IPS DF 19.7 (cell line): ENCODE measurements at regions not wholly inside any gene's neighbourhood (a gene's known extent, or its start where the extent isn't known, plus 50 kb on each side); places are given as distances from the start of the nearest gene placed in this dataset.
A peak's percentile ranks its signal among the peaks of the same experiment; 100 is the strongest.

Experiments
- DNase-seq: peaks from one replicate; pipeline ENCODE4 v3.0.0-alpha.2; 2013; ENCODE audit warnings: low read depth, low spot score

DNA sequence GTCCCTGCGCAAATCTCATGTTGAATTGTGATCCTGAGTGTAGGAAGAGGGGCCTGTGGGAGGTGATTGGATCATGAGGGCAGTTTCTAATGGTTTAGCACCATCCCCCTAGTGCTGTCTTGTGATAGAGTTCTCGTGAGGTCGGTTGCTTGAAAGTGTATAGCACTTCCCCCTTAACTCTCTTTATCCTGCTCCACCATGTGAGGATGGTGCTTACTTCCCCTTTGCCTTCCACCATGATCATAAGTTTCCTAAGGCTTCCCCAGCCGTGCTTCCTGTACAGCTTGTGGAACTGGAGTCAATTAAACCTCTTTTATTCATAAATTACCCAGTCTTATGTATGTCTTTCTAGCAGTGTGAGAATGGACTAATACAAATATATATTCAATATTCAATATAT, 303.7 kb upstream of the SEL1L start:
- DNase-seq = no peak

DNA sequence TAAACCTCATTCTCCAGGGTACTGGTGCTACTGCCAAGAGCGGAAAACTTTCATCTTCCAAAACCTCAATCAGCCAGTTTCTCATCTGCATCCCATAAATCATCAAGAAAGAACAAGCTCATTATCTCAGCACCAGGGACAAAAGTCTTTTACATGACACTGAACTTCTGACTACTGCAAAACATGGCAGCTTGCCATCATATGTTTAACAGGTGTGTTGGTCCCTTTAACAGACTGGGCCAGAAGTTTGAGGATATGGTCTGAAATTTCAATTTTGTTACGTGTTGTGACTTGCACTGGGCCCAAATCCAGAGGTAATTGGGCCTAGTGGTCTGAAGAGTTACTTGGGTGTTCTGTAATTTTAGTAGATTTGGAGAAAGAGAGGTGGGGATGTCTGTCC, 305.4 kb upstream of the SEL1L start:
- no peak for DNase-seq

GRCh38 chr14:81841346-81841745, 307.7 kb upstream of the SEL1L start:
- DNase-seq = no peak

GRCh38 chr14:81849714-81850113, 316.1 kb upstream of the SEL1L start:
- DNase-seq = no peak

DNA sequence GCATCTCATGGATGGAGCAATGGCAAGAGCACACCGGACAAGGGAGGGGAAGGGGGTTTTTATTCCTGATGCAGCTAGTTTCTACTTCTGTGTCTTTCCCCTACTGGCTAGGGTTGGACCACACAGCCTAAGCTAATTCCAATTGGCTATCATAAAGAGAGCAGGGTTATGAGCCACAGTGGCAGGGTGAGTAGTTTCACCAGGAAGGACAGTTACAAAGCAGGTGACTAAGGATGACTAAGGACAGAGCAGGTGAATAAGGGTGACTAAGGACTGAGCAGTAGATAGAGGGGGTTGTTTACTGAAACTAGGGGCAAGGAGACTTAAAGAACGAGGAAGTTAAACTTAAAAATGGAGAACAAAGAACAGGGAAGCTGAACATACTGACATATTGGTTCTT, 321.4 kb upstream of the SEL1L start:
- no peak for DNase-seq

DNA sequence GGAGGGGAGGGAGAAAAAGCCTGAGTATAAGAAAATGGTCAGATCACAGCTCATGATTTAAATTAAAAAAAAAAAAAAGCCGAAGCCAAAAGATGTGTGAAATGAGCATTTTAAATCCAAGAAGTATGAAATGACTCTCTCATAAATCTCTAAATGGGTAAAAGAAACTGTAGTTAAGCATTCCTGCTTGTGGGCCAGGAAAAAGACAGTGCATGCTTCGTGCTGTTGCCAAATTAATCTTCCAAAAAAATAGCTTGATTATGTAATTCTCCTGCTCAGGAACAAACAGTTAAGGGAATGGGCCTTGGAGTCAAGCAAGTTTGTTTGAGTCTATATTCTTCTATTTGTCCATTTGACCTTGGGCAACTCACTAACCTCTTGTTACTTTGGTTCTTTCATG, 325.4 kb upstream of the SEL1L start:
- DNase-seq = no peak

DNA sequence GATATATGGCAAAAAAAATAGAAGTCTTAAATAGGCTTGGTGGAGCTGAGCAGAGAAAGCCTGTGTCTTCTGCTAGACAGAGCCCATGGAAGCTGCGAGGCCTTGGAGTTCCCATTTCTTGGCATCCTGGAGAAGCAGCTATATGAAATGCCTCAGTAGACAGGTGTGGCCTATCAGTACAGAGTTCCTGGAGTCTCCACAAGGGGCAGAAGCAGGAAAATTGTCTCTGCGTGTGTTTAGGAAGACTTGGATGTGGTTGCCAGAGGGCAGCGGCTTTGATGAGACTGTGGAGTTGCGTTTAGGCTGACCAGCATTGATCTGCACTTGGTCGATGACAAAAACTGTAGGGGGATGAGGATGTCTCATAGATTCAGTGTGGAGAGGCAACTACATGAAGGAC, 334.5 kb upstream of the SEL1L start:
- DNase-seq = peak; percentile 15

GRCh38 chr14:81871706-81872105, 338.1 kb upstream of the SEL1L start:
- DNase-seq = no peak

DNA sequence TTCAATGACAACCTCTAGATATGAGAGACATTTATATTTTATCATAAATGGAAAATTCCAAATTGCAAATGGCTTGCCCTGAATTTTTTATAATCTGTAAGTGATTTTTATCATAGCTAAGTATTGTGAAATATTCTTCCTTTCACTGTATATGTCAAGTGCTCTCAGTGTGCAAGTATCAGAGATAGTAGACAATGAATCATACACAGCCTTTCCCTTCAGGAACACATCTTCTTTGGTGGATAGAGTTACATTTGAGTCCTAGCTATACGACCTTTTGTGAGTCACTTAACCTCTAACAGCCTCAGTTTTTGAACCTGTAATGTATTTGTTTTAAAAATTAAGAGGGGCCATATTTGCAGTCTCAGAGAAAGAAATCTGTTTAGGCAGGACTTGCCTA, 350.7 kb upstream of the SEL1L start:
- DNase-seq = no peak

DNA sequence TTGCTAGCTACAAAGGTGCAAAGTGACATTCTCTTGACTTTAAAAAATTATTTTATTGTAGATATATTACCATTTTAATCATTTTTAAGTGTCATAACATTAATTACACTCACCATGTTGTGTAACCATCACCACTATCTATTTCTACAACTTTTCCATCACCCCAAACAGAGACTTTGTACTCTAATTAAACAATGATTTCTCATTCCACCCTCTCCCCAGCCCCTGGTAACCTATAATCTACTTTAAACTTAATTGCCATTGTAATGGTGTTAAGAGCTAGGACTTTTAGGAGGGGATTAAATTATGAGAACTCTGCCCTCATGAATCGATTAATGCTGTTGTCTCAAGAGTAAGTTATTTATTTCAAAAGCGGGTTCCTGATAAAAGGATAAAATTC, 352.9 kb upstream of the SEL1L start:
- DNase-seq = no peak

DNA sequence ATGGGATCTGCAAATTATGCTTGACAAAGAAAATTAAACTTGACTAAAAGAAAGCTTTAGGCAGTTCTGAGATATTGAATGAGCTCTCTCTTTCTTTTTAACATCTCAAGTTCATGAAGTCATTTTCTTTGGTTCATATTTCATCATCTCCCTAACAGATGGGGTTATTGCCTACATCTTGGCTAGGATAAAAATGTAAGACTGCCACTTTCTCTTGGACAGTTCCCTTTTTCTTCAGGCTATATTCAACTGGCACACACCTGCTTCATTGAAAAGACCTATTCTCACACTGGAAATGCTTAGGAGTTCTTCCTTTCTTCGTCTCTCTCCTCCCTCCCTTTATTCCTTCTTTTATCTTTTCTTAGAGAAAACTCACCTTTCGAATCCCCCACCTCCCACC, 355.9 kb upstream of the SEL1L start:
- no peak for DNase-seq

DNA sequence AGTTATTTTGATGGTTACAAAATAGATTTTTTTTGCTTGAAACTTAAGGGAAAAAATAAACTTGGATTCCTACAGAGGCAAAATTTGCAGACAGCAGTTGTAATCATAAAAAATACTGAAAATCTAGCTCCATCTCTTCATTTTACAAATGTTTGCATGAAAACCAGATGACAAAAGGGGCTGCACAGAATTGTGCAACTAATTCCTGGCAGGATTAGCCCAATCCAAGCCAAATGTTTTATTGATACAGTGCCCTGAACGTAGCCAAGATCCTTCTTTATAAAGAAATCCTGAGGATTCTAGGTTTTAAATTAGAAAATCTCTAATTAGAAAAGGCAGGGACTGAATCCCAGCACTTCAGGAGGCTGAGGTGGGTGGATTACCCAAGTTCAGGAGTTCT, 356.4 kb upstream of the SEL1L start:
- no peak for DNase-seq

- DNase-seq = no peak
Measured at GRCh38 chr14:81903477-81903876, 369.8 kb upstream of the SEL1L start.

DNA sequence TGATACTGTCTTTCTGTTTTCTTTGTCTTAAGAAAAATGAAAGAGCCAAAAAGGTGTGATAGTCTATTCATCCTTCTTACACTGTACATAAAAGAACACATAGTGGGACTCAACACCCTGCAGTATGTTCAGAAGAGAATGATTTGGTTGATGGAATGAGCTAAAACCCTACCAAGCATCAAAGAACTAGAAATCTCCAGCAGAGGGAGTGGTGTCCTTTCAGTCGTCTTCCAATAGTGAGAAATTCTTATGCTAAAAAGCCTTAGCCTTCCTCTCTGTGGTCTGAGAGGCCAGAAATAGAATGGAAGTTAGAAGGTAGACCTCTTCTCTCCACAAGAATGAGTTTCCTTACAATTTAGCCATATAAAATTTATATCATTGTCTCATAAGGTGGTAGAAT, 393.4 kb upstream of the SEL1L start:
- peak; percentile 28 for DNase-seq

GRCh38 chr14:81931828-81932227, 398.2 kb upstream of the SEL1L start:
- no peak for DNase-seq

DNA sequence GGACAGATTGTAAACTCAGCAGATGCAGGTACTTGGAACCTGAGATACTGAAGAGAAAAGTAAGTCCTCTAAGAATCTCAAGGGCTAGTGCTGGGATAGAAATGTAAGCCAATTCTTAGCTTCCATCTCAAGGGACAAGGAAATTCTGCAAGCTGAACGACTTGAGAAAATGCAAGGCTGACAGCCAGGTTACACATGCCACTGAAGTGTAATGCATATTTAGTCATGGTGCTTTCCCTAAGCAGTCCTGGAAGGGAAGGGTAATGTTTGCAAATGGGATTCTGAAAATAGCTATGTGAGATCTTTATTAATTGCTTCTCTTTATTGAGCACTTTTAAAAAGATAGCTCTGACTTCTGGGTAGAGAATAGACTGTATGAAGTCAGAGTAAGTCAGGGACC, 402.7 kb upstream of the SEL1L start:
- DNase-seq = no peak

DNA sequence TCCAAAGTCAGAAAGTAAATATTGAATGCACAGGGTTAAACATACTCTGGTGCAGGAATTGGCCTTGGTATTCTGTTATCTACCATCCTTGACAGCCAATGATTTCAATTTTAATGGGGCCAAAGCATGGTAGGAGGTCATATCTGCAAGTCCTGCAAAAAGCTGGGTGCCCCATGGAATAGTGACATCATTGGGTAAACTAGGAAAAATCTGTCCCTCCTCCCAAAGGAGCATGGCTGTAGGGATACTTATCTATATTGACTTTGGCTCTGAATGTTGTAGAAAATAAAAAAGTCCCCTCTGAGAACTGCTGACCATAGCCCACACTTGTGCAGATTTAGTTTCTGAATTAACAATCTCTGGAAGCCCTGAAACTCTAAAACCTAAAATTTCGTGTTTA, 403.2 kb upstream of the SEL1L start:
- no peak for DNase-seq

GRCh38 chr14:81938341-81938740, 404.7 kb upstream of the SEL1L start:
- DNase-seq = no peak

DNA sequence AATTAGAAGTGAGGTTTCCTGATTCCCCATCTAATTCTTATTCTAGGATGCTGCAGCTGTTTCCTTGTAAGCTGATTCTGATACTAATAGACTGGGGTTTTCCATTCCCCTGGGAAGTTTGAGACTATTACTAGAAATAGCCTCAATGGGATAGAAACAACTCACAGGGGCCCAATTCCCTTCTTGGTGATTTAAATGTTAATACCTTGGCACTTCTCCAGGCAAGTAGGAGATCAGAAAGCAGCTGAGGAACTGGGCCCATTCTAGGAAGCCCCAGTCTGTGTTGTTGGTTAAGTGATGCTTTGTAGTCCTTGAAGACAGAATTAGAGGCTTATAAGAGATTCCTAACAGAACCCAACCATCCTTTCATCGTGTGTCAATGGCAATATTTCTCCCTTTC, 407.0 kb upstream of the SEL1L start:
- DNase-seq = no peak

- no peak for DNase-seq
Measured at GRCh38 chr14:81942071-81942470, 408.4 kb upstream of the SEL1L start.

- no peak for DNase-seq
Measured at GRCh38 chr14:81946375-81946774, 412.7 kb upstream of the SEL1L start.

GRCh38 chr14:81946834-81947798, 413.5 kb upstream of the SEL1L start:
- DNase-seq = no peak

GRCh38 chr14:81952917-81953316, 419.3 kb upstream of the SEL1L start:
- no peak for DNase-seq

- DNase-seq = no peak
Measured at GRCh38 chr14:81953419-81953818, 419.8 kb upstream of the SEL1L start.
